ENCODE measurements at regions not wholly inside any gene's neighbourhood (a gene's known extent, or its start where the extent isn't known, plus 50 kb on each side); places are given as distances from the start of the nearest gene placed in this dataset.

DNA sequence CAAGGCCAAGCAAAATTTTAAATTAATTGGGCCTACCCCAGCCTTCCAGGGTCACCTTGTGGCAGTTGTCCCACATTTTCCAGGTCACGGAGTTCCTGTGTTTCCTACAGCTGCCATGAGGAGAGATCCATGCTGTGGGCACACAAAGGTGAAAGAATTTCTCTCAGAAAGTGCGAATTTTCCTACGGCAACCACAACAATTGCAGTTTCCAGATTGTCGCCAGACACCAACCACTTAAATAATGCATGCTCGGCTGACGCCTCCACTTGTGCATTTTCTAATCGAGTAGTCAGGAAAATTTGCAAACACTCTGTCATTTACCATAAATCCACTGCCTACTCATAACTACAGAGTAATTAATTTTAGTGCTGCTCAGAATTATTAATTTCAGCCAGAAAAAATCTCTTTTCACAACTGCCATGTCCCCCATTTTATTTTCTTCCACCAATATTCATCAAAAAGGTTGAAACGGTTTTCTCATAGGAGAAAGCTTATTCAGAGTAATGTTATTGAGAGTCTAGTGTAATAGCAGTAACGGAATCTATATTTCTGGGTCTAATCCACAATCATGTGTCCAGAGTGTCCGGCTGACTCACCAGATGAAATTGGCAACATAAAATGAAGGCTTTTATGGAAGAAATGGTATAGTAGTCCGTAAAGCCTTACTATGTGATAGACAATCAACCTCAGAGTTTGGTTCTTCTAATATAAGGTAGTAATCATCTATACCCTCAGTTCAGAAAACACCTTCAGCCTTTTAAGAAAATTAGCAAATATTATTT is 389.8 kb downstream of the NR2F1-AS1 start:
- Histone ChIP-seq H3K36me3 (ENCODE audit: control insufficient read depth, insufficient read depth, low read length) (no peaks in the 10 kb centered on the region), H3K4me1 (ENCODE audit: control insufficient read depth, insufficient read depth, low read length) (no peaks in the 10 kb centered on the region), H3K27me3 (ENCODE audit: control insufficient read depth, insufficient read depth, low read length) (no peaks in the 10 kb centered on the region), H3K9me3 (ENCODE audit: control insufficient read depth, insufficient read depth, low read length) (no peaks in the 10 kb centered on the region), H3K27ac (ENCODE audit: low read length) (no peak overlapping the region), H3K4me3 (ENCODE audit: low read length) (no peak overlapping the region)
- TF ChIP-seq, protein P1, sequence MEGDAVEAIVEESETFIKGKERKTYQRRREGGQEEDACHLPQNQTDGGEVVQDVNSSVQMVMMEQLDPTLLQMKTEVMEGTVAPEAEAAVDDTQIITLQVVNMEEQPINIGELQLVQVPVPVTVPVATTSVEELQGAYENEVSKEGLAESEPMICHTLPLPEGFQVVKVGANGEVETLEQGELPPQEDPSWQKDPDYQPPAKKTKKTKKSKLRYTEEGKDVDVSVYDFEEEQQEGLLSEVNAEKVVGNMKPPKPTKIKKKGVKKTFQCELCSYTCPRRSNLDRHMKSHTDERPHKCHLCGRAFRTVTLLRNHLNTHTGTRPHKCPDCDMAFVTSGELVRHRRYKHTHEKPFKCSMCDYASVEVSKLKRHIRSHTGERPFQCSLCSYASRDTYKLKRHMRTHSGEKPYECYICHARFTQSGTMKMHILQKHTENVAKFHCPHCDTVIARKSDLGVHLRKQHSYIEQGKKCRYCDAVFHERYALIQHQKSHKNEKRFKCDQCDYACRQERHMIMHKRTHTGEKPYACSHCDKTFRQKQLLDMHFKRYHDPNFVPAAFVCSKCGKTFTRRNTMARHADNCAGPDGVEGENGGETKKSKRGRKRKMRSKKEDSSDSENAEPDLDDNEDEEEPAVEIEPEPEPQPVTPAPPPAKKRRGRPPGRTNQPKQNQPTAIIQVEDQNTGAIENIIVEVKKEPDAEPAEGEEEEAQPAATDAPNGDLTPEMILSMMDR (IDR thresholded peaks at IDR 0.05) = no peak
- Mint-ChIP-seq H3K4me3 (no peak overlapping the region), H3K27ac (no peak overlapping the region), H3K36me3 (no peaks in the 10 kb centered on the region), H3K27me3 (ENCODE audit: low read depth in 2 of 2) (no peaks in the 10 kb centered on the region), H3K4me1 (no peaks in the 10 kb centered on the region), H3K9me3 (peaks cover 7 to 14% of the 10 kb centered on the region in 2 donors)
- ATAC-seq (no peak), DNase-seq (no peak)
- intact Hi-C loops (cut with micrococcal nuclease) = no loop called here
- WGBS (ENCODE audit: insufficient coverage) = 92% methylated on average over 9 of the region's 11 CpGs

DNA sequence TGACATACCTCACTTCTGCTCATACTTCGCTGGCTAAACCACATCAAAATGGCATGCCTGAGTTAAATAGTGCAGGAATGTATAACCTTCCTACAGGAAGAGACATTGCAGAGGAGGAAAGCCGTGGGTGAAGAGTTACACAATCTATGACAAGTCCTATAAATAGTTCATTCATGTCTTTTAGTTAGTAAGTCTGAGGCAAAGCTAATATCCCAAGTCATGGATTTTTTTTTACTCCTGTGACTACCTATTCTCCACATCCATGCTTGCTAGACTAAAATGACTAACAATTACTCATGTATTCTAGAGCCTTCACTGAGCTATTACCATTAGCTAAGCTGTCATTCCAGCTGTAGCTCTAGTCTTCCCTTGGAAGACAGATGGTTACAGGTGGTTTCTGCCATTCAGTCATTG is 391.3 kb downstream of the NR2F1-AS1 start:
- no peaks in the 10 kb centered on the region for H3K27me3 Mint-ChIP-seq (ENCODE audit: low read depth in 2 of 2)
- 54% methylated on average over 2 of the region's 2 CpGs for WGBS (ENCODE audit: insufficient coverage)
- no peaks in the 10 kb centered on the region for H3K27me3 ChIP-seq (ENCODE audit: control insufficient read depth, insufficient read depth, low read length)

DNA sequence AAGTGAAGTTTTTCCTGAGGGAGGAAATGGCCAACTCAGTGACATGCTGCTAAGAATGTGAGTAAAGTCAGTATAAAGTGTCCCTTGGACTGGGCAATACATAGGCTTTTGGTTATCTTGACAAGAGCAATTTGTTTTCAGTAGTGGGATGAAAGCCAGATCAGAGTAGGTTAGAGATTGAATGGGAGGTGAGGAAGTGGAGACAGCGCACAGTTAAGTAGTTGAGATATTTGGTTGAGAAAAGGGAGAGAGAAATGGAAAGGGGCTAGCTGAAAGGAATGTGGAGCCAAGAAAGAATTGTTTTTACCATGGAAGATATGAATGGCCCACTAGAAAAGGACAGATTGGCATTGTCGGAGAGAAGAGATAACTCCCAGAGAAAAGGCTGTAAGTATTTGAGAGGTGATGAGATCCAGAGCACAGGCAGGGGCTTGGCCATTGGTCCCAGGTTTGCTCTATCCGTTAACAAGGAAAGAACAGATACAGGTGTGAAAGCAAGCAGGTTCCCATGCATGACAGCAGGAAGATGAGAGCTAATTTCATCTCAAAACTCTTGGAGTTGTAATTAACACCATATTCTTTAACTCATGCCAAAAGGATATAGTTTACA is 392.0 kb downstream of the NR2F1-AS1 start:
- Mint-ChIP-seq H3K9me3 (peaks cover 7 to 11% of the 10 kb centered on the region in 2 donors), H3K27me3 (ENCODE audit: low read depth in 2 of 2) (no peaks in the 10 kb centered on the region), H3K27ac (no peak overlapping the region), H3K4me3 (no peak overlapping the region), H3K4me1 (no peaks in the 10 kb centered on the region), H3K36me3 (no peaks in the 10 kb centered on the region)
- no peak overlapping the region for H3K4me3 ChIP-seq (ENCODE audit: low read length)
- no peaks in the 10 kb centered on the region for H3K9me3 ChIP-seq (ENCODE audit: control insufficient read depth, insufficient read depth, low read length)
- 70% methylated on average over 3 of the region's 3 CpGs for WGBS (ENCODE audit: insufficient coverage)
- TF ChIP-seq, protein P1 (IDR thresholded peaks at IDR 0.05) = no peak
- no peaks in the 10 kb centered on the region for H3K27me3 ChIP-seq (ENCODE audit: control insufficient read depth, insufficient read depth, low read length)
- ATAC-seq = no peak
- intact Hi-C loops (cut with micrococcal nuclease) = no loop called here
- no peak for DNase-seq
- H3K36me3 ChIP-seq (ENCODE audit: control insufficient read depth, insufficient read depth, low read length) = no peaks in the 10 kb centered on the region
- no peaks in the 10 kb centered on the region for H3K4me1 ChIP-seq (ENCODE audit: control insufficient read depth, insufficient read depth, low read length)
- no peak overlapping the region for H3K27ac ChIP-seq (ENCODE audit: low read length)

More for the DNA sequence above, 391.3 kb downstream of the NR2F1-AS1 start:
- DNase-seq (no peak), ATAC-seq (no peak)
- Histone ChIP-seq H3K36me3 (ENCODE audit: control insufficient read depth, insufficient read depth, low read length) (no peaks in the 10 kb centered on the region), H3K9me3 (ENCODE audit: control insufficient read depth, insufficient read depth, low read length) (no peaks in the 10 kb centered on the region), H3K27ac (ENCODE audit: low read length) (no peak overlapping the region), H3K4me3 (ENCODE audit: low read length) (no peak overlapping the region), H3K4me1 (ENCODE audit: control insufficient read depth, insufficient read depth, low read length) (no peaks in the 10 kb centered on the region)
- H3K36me3 Mint-ChIP-seq = no peaks in the 10 kb centered on the region
- no peak overlapping the region for H3K4me3 Mint-ChIP-seq
- H3K9me3 Mint-ChIP-seq = peaks cover 7 to 11% of the 10 kb centered on the region in 2 donors
- TF ChIP-seq, protein P1 (IDR thresholded peaks at IDR 0.05) = no peak
- intact Hi-C loops (cut with micrococcal nuclease) = no loop called here
- H3K4me1 Mint-ChIP-seq = no peaks in the 10 kb centered on the region
- H3K27ac Mint-ChIP-seq = no peak overlapping the region
